GM18861 (cell line): ENCODE measurements at regions not wholly inside any gene's neighbourhood (a gene's known extent, or its start where the extent isn't known, plus 50 kb on each side); places are given as distances from the start of the nearest gene placed in this dataset.
"Not testable (repeated sequence)": the region's sequence is repeated elsewhere in the genome, so short reads cannot be mapped to it uniquely, and the experiment has no call there.

Experiments
- ATAC-seq: cut with Tn5 transposase; IDR thresholded peaks from one replicate; pipeline ENCODE4 v1.9.1; 2021; ENCODE audit not compliant: unreplicated experiment

DNA sequence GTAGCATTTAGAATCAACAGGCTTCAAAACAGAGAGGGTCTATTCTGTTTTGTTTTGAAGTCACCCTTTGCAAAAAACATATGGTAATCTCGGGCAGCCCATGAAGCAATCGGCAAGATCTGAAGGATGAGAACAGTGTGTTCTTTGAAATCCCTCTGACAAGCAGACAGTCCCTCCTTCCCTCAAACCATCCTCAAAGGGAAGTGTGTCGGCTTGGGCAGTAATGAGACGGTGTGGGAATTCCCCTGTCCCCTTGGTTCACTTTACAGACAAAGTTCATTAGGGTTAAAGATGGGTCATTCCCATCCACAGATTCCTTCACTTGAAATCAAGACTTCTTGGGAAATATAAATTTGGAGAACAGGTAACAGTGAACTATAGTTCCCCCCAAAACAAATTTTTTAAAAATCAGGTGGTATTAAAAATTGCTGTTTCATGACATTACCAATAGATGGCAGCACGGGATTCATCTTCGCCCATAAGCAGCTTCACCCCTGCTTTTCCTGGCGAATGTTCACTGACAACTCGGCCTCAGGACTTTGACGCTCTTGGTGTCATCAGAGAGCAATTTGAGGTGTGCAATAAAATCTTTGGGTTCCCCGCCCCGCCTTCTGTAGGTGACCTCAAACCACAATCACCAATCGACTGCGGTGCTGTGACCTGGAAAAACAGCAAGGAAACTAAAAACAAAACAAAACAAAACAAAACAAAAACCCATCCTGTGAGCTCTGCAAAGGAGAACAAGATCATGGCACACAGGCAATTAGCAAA is 159.3 kb upstream of the TNFAIP3 start:
- peak; percentile 56 for ATAC-seq

DNA sequence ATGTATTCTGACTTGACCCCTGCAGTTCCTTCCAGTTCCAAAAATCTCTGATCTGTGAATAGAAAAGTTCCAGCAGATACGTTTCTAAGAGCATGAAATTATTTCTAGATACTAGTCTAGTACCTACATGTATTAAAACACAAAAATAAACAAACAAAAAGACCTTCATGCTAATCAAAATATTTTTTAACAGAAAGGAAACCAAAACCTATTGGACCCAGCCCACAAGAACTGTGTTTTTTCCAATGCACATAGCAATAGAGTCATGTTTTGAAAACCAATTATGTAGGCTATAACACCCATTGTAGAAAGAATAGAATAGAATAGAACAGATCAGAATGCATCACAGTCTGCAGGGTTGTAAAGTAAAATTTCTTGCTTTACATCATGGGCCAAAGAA is 158.6 kb upstream of the TNFAIP3 start:
- ATAC-seq, result no peak

DNA sequence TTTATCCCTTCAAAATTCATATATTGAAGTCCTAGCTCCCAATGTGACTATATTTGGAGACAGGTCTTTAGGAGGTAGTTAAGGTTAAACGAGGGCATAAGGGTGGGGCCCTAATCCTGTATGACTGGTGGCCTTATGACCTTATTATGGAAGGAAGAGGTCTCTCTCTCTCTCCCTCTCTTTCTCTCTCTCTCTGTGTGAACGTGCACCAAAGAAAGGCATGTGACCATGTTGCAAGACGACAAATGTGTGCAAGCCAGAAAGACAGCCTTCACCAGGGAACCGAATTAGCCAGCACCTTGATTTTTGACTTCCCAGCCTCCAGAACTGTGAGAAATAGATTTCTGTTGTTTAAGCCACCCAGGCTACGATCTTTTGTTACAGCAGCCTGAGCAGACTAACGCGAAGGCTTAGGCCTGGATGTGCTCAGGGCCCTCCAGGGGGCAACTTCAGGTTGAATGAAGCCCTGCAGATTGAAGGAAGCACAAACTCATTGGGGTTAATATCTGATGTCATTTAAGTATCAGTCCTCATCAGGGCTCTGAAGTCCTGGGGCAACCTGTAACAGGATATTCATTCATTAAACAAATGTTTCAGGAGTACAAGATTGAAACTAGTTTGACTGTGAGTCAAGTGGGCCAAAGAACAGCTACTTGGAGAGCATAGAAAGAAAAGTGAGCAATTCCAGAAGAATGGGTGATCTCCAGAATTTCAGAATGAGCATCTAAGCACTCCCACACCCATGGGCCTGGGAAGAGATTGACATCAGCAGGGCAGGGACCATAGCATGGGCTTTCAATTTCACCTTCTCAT is 157.4 kb upstream of the TNFAIP3 start:
- no peak for ATAC-seq

DNA sequence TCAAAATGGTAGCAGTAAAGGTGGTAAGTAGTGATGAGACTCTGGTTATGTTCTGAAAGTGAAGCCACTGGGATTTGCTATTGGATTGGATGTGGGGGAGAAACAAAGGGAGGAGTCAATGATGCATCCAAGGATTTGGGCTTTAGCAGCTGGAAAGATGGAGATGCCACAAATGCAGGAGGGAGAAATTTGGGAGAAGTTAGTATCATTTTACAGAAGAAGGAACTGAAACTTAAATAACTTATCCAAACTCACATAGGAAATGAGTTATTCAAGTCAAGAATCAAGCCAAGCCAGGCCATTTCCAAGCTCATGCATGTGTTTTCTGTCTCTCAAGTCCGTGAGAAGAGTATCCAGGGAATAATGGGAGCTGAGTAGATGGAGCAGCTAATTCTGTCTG is 155.1 kb upstream of the TNFAIP3 start:
- ATAC-seq, result no peak

DNA sequence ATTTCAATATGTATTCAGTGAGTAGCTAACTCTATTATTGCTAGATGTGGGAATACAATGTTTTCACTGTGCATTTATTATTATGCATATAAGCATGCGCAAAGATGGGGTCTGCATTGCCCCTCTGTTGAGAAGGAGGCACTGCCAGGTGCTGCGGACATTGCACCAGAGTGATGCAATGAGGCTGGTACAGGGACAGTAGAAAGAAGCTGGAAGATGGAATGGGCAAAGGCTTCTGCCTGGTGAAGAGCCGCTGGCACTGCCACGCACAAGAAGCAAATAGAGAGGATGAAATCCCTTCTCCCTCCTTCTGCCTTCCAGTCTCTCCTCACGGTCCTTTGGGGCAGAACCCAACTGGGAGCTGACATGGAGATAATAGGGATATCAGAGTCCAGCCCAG is 154.5 kb upstream of the TNFAIP3 start:
- no peak for ATAC-seq

DNA sequence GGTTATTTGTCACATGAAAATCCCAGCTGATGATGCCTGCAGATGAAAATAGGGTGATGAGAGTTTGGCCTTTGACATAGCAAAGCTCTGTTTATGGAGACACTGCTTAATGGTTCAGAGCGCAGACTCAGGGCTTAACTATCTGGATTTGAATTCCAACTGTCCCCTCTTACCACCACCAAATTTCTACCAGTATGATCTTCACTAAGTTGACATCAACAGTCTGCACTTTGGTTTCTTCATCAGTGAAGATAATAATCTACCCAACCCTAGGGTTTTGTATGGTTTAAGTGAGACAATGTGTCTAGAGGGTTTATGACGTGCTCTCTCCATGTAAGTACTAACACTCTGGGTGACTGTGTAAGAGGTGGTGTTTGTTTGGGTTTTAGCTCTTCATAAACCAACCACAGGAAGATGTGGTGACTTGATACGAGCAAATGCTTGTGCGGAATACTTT is 151.4 kb upstream of the TNFAIP3 start:
- ATAC-seq, result no peak

DNA sequence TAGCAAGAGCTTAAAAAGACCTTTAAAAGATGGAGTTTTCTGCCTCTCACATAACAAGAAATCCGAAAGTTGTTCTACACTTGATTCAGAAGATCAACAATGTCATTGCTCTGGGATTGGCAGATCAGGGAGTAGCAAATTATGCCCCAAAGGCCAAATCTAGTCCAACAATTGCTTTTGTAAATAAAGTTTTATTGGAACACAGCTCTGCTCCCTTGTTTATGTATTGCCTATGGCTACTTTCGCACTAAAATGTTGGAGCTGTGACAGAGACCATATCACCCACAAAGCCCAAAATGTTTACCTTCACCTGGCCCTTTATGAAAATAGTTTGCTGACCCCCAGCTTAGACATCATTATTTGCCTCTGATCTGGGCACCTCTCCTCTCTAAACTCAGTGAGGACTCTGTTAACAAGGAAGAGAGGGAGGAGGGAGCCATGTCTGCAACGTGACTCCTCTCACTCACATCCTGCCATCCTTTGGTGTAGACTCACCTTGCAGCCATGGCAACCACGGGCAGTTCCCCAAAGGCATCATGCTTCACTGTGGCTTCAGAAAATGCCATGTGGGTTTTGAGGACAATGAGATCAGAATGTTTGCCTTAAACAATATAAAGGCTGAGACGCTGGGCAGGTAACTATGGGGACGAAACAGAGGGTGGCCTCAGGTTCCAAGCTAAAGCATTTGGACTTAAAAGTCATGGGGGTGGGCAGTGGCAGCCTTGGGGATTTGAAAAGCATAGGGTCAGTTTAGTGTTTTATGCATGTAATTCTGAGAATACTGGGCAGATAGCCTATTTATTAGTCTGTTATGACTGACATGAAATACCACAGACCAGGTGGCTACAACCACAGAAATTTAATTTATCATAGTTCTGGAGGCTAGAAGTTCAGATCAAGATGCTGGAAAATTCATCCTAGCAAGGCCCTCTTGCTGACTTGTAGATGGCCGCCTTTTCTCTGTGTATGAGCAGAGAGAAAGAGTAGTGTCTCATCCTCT is 149.7 kb upstream of the TNFAIP3 start:
- ATAC-seq, result no peak

DNA sequence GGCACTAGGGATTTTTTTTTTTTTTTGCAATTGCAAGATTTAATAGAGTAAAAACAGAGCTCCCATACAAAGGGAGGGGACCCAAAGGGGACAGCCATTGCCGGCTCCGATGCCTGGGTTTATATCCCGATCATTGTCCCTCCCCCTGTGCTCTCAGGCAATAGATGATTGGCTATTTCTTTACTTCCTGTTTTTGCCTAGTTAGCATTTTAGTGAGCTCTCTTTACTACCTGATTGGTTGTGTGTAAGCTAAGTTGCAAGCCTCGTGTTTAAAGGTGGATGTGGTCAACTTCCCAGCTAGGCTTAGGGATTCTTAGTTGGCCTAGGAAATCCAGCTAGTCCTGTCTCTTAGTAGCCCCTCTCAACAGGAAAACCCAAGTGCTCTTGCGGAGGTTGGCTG is 148.2 kb upstream of the TNFAIP3 start:
- not testable (repeated sequence) for ATAC-seq

DNA sequence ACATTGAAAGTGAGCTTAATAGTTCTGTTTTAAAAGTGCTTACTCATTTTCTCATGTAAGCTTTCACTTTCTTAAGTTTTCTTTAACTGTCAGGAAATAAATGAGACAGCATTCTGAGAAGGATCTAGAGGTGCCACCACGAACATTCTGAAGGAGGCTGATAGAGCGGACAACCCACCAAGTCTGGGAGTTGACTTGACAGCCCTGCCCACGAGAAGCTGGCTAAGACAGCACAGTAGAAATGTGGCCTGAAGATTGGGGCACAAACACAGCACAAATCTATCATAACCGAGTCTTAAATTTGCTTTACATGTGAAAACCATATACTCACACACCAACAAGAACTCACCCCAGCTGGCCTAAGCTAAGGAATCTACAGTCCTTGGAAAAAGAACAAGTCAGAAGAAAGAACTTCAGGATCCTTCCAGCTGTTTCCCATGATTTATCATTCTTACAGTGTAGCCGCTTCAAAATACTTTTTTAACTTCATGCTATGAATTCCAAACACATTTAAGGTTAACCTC is 144.2 kb upstream of the TNFAIP3 start:
- ATAC-seq, result no peak

DNA sequence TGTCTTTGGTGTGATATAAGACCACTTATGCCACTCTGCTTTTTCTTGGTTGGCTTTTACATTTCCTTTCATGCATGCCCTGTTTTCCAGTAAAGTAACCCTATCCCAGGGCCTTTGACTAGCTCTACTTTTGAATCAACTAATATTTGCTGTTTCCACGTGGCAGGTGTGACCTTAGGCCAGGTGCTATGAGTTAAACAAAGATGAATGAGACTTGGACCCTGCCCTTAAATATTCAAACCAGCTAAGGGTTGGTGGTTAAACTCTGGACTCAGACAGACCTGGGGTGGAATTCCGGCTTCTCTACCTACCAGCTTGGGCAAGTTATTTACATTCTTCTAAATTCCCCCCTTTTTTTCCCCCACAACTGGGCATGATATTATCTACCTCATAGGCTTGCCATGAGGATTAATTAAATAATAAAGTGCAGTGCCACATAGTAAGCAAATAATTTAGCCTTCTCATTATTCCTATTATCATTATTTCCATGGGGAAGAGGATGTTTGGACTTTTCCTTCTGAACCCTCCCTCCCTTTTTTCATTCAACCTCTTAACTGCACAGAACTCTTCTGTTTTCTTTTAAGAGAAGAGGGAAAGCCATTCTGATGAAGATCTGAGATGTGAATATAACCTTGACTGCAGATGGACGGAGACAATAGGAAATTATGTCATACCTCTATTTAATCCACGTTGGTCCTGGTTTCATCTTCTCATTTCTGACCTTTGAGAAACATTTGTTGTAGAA is 143.6 kb upstream of the TNFAIP3 start:
- ATAC-seq, result no peak

DNA sequence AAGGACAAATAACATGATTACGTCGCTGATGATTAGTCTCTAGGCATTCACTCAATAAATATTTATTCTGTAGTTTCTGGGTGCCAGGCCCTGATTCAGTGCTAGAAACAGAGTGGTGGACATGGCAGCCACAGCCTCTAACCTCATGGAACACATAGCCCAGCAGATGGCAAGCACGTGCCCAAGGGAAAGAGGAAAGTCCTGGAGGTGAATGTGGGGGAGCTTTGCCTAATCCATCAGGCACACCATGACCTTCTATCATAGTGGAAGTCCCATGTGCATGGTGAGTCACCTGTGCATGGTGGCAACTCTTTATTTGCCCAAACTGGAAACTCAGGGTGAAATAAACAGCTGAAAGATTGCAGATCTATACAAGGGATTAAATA is 143.0 kb upstream of the TNFAIP3 start:
- no peak for ATAC-seq

DNA sequence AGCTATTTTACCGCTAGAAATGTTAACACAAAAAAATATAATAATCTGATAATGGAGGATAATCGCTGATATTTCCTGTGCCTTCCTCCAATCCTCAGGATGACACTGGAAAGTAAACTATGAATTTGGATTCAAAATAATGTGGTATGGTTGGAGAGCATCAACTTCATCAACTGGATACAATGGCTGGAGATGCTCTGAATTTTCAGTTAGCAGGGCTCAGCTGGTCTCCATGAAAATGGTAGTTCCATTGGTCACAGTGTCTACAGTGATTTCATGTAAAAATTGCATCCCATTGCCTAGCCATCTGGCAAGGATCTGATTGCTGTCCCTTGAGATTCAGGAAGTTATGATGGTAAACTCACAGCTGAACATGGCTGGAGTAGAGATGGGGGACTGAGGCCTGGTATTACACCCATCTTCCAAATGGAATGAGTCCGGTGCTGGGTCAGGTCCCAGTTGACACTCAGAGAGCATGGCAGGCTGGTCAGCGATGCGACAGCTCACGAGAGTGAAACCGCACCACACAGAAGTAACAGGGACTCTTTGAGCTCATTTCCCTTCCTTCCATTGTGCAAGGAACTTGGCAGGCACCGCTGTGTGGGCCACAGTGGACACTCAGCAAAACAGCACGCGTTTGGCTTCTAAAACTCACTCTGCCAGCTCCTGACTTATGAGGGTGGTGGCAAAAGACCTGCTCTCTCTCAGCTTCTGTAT is 142.4 kb upstream of the TNFAIP3 start:
- ATAC-seq, result no peak

DNA sequence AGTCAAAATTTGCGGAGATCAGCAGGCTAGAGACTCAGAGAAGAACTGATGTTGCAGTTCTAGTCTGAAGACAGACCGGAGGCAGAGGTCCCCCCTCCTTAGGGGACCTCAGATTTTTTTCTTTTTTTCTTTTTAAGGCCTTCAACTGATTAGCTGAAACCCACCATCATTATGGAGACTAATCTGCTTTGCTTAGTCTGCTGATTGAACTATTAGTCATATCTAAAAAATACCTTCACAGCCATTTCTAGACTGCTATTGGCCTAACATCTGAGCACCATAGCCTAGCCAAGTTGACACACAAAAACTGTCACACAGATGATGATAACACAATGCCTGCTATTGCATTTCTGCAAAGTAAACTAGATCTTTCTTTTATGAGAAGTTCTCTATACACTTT is 141.1 kb upstream of the TNFAIP3 start:
- ATAC-seq, result no peak

DNA sequence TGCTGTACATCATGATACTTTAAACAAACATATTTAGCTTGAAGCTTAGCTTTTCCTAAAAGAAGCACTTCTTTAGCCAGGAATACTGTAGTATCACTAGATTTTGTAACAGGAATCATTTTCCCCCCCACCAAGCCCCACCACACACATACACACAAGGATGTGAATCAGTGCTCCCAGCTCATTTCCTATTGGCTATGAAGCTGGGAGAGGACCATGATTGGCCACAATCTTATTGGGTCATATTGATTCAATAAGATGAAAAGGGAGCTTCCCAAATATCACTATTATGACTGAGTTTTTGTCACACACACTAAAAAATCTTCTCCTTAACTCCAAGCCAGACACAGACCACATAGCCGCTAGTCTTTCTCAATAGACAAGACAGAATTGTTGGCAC is 140.5 kb upstream of the TNFAIP3 start:
- no peak for ATAC-seq

DNA sequence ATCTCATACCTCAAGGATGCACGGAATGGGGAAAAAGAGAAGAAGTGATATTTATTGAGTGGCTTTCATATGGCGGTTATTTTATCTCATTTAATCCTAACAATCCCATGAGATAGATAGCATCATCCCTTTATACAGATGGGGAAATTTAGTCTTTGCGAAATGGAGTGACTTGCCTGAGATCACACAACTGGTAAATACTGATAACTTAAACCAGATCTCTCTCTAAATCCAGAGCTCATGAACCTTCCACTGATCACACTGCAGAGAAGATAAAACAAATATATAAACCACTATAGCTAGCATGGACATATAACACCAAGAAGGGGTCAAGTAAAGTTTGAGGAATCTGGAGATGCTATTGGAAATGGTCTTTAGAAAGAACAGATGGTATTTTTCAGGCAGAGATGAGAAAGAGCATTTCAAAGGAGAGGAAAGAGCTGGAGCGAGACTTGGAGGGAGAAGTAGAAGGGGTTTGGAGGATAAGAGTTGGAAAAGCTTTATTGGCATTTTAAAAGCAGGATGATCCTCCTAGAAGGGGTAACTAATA is 139.8 kb upstream of the TNFAIP3 start:
- ATAC-seq, result no peak

DNA sequence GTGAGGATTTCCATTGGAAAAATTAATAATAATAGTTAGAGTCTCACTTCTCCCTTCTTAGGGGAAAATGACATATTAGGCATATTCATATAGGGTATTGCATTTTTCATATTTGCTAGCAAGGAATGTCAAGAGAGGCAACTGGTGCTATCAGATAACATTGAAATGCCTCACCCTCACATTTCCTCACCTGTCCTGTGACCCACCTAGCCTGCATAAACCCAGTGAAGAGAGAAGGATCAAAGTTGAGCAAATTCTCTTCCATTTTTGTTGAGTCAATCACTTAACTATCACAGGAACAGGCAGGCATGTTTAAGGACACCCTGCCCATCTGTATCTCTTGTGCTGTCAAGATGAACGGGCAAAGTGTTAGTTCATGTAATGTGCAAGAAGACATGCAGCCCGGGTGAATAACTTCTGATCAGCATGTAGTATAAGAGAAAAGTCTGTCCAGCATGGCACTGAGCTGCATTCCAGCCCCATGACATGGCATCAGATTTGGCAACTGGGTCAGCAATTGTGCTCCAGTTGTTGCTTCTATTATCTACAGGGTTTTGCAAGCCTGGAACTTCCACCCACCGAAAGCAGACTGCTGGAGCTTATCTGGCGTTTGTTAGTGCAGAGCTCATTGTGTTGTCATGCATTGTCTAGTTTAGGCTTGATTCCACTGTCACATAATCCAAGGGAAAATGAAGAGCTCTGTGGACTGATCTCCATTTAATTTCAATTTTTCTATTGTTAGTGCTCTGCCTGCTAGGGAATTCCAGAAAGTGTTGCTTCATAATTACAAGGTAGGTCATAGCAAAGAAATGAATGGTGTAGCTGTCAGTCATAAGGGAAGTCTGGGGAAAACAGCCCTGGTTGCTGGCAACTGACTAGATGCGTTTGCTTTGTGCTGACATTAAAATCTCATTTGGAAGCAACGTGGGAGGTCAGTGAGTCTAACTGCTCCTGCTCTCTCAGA is 138.4 kb upstream of the TNFAIP3 start:
- ATAC-seq, result no peak

DNA sequence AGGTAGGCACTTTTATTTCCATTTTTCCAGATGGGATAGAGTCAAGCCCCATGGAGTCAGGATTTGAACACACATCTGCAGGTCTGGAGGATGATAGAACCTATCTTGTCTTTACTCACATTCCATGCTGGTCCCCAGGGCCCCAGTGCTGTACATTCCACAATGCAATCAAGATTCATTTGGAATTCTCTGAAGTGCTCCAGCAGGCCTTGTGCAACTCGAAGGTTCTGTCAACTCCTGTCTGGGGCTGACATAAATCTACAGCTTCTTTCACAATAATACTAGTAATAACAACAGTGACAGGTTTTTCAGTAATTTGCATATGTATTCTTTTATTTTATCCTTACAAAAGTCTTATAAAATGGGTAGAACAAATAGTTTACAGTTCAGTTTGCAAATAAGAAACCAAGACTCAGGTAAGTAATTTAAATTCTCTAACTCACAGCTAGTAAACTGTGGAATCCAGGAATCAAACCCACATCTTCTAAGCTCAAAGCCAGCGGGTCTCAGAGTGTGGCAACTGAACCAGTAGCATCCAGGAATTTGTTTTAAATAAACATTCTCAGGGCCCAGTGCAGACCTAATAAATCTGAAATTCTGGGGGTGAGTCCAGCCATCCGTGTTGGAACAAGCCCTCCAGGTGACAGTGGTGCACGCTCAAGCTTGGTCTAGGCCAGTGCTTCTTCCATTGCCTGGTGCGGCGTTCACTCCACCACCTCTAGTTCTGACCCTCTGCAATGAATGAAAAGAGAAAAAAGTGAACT is 137.0 kb upstream of the TNFAIP3 start:
- ATAC-seq, result no peak

DNA sequence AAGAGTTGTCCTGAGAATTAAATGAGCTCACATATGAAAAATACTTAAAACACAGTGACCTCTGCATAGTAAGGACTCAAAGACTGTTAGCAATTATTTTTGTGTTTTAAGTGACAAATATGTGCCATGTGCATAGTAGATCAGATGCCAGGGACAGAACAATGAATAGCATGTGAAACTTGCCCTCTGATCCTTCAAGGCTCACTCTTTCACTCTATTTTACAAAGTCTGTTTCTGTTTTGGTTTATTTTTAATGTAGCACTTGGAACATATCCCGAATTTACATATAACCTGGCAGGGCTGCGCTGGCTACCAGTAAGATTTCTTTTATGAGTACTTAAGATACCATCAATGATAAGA is 135.5 kb upstream of the TNFAIP3 start:
- no peak for ATAC-seq
